ENCODE measurements at regions not wholly inside any gene's neighbourhood (a gene's known extent, or its start where the extent isn't known, plus 50 kb on each side); places are given as distances from the start of the nearest gene placed in this dataset.

DNA sequence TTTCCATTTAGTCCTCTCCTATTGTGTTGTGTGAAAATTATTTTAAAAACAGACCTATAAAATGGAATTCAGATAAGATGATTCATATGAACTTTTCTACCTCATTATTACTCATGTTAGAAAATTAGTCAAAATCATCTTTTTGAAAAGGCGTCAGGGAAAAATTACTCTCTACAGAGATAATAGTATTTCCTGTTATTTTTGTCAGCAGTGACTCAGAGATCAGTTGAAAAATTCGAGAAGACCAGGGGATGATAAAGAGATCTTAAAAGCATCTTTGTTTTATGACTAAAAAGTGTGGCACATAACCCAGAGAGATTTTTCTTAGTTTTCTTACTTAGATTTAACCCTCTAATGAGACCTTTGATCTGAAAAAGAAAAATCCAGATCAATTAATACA lies 157.9 kb upstream of the CARD18 start:
- Mint-ChIP-seq H3K36me3 (ENCODE audit: insufficient read depth) (no peaks in the 10 kb centered on the region), H3K4me3 (no peak overlapping the region), H3K9me3 (no peaks in the 10 kb centered on the region), H3K27me3 (peaks cover 15% of the 10 kb centered on the region), H3K27ac (ENCODE audit: low read depth) (no peak overlapping the region), H3K4me1 (no peaks in the 10 kb centered on the region)
- DNase-seq (ENCODE audit: low spot score in 2 of 2) (no peak), ATAC-seq (replicated peaks; ENCODE audit: extremely low read depth, poor library complexity, severe bottlenecking) (no peak)

DNA sequence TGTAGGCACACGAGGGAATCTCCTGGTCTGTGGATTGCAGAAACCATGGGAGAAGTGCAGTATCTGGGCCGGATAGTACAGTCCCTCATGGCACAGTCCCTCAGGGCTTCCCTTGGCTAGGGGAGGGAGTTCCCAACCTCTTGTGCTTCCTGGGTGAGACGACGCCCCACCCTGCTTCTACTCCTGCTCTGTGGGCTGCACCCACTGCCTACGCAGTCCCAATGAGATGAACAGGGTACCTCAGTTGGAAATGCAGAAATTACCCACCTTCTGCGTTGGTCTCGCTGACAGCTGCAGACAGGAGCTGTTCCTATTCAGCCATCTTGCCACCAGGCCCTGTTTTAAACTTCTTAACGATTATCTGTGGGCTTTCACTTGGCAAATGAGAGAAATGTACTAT lies 157.2 kb upstream of the CARD18 start:
- peaks cover 15% of the 10 kb centered on the region for H3K27me3 Mint-ChIP-seq
- H3K27ac Mint-ChIP-seq (ENCODE audit: low read depth): no peak overlapping the region
- no peak overlapping the region for H3K4me3 Mint-ChIP-seq
- ATAC-seq (replicated peaks; ENCODE audit: extremely low read depth, poor library complexity, severe bottlenecking) (no peak), DNase-seq (ENCODE audit: low spot score in 2 of 2) (no peak)
- no peaks in the 10 kb centered on the region for H3K36me3 Mint-ChIP-seq (ENCODE audit: insufficient read depth)
- no peaks in the 10 kb centered on the region for H3K4me1 Mint-ChIP-seq
- H3K9me3 Mint-ChIP-seq: no peaks in the 10 kb centered on the region

DNA sequence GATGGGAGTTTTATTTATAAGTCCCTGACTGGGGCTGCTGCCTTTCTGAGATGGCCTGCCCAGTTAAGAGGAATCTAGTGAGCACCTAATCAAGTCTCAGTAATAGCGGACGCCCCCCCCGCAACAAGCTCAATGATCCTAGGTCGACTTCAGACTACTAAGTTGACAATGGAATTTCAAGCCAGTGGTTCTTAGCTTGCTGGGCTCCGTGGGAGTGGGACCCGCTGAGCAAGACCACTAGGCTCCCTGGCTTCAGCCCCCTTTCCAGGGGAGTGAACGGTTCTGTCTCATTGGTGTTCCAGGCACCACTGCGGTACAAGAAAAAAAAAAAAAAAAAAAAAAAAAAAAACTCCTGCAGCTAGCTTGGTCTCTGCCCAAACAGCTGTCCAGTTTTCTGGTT lies 156.8 kb upstream of the CARD18 start:
- ATAC-seq (replicated peaks; ENCODE audit: extremely low read depth, poor library complexity, severe bottlenecking) (no peak), DNase-seq (ENCODE audit: low spot score in 2 of 2) (no peak)
- Mint-ChIP-seq H3K4me1 (no peaks in the 10 kb centered on the region), H3K27ac (ENCODE audit: low read depth) (no peak overlapping the region), H3K36me3 (ENCODE audit: insufficient read depth) (no peaks in the 10 kb centered on the region), H3K9me3 (no peaks in the 10 kb centered on the region), H3K4me3 (no peak overlapping the region), H3K27me3 (peaks cover 15% of the 10 kb centered on the region)

DNA sequence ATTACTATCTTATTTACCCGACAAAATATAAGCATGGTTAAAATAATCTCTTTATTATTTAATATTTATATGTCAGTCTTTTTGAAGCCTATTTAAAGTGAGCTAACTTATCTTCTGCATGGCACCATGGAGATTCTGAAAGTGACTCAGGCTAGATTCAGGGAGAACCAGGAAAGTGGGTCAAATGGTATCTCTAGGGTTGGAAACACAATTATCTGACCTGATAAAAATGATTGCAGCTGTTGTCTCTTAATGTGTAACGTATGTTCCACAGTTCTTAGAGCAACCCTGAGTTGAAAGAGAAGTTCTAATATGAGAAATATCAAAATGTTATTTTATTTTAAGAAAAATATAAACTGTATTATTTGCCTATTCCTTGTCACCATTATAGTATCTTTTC lies 143.1 kb upstream of the CARD18 start:
- H3K27ac Mint-ChIP-seq (ENCODE audit: low read depth): no peak overlapping the region

DNA sequence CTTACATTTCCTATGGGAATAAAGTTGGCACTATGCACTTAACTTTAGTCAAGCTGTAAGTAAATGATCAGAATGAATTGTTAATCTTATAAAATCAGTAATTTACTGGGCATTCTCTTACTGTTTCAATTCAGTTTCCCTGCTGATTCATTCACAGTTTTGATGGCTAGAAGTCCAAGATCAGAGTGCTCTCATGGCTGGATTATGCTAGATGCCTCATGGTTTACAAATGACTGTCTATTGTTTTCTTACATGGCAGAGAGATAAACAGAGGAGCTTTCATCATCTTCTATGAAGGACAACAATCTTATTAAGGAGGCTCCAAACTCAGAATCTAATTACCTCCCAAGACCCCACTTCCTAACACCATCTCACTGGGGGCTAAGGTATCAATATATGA lies 135.1 kb upstream of the CARD18 start:
- H3K4me1 Mint-ChIP-seq: no peaks in the 10 kb centered on the region
- H3K36me3 Mint-ChIP-seq (ENCODE audit: insufficient read depth): no peaks in the 10 kb centered on the region
- ATAC-seq (replicated peaks; ENCODE audit: extremely low read depth, poor library complexity, severe bottlenecking): no peak
- no peak overlapping the region for H3K4me3 Mint-ChIP-seq
- no peaks in the 10 kb centered on the region for H3K9me3 Mint-ChIP-seq
- no peak overlapping the region for H3K27ac Mint-ChIP-seq (ENCODE audit: low read depth)
- DNase-seq (ENCODE audit: low spot score in 2 of 2): no peak
- no peaks in the 10 kb centered on the region for H3K27me3 Mint-ChIP-seq

More for the DNA sequence above, 143.1 kb upstream of the CARD18 start:
- DNase-seq (ENCODE audit: low spot score in 2 of 2) (no peak), ATAC-seq (replicated peaks; ENCODE audit: extremely low read depth, poor library complexity, severe bottlenecking) (no peak)
- Mint-ChIP-seq H3K27me3 (peaks cover 44% of the 10 kb centered on the region), H3K4me3 (no peak overlapping the region), H3K4me1 (no peaks in the 10 kb centered on the region), H3K9me3 (no peaks in the 10 kb centered on the region), H3K36me3 (ENCODE audit: insufficient read depth) (no peaks in the 10 kb centered on the region)

GRCh38 chr11:105273660-105274280 lies 134.2 kb upstream of the CARD18 start:
- H3K4me1 Mint-ChIP-seq: no peaks in the 10 kb centered on the region
- H3K9me3 Mint-ChIP-seq: no peaks in the 10 kb centered on the region

DNA sequence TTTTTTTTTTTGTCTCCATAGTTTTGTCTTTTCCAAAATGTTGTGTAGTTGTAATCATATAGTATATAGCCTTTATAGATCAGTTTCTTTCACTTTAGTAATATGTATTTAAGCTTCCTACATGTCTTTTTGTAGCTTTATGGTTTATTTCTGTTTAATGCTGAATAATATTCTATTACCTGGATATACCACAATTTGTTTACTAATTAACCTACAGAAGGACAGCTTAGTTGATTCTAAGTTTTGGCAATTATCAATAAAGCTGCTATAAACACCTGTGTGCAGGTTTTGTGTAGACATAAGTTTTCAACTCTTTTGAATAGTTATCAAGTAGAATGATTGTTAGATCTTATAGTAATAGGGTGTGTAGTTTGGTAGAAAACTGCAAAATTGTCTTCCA lies 130.3 kb upstream of the CARD18 start:
- H3K4me1 Mint-ChIP-seq: no peaks in the 10 kb centered on the region
- no peak overlapping the region for H3K27ac Mint-ChIP-seq (ENCODE audit: low read depth)
- no peak for ATAC-seq (replicated peaks; ENCODE audit: extremely low read depth, poor library complexity, severe bottlenecking)
- H3K36me3 Mint-ChIP-seq (ENCODE audit: insufficient read depth): no peaks in the 10 kb centered on the region
- H3K9me3 Mint-ChIP-seq: no peaks in the 10 kb centered on the region
- no peak for DNase-seq (ENCODE audit: low spot score in 2 of 2)
- H3K4me3 Mint-ChIP-seq: no peak overlapping the region
- H3K27me3 Mint-ChIP-seq: no peaks in the 10 kb centered on the region

More at GRCh38 chr11:105273660-105274280, 134.2 kb upstream of the CARD18 start:
- Mint-ChIP-seq H3K27me3 (no peaks in the 10 kb centered on the region), H3K4me3 (no peak overlapping the region), H3K27ac (ENCODE audit: low read depth) (no peak overlapping the region), H3K36me3 (ENCODE audit: insufficient read depth) (no peaks in the 10 kb centered on the region)
- DNase-seq (ENCODE audit: low spot score in 2 of 2) (no peak), ATAC-seq (replicated peaks; ENCODE audit: extremely low read depth, poor library complexity, severe bottlenecking) (no peak)

- no peaks in the 10 kb centered on the region for H3K4me1 Mint-ChIP-seq
- DNase-seq (ENCODE audit: low spot score in 2 of 2): no peak
- no peak overlapping the region for H3K27ac Mint-ChIP-seq (ENCODE audit: low read depth)
- no peak for ATAC-seq (replicated peaks; ENCODE audit: extremely low read depth, poor library complexity, severe bottlenecking)
- no peaks in the 10 kb centered on the region for H3K9me3 Mint-ChIP-seq
- H3K4me3 Mint-ChIP-seq: no peak overlapping the region
- H3K27me3 Mint-ChIP-seq: no peaks in the 10 kb centered on the region
- H3K36me3 Mint-ChIP-seq (ENCODE audit: insufficient read depth): no peaks in the 10 kb centered on the region
Observed at GRCh38 chr11:105268404-105269062, 129.0 kb upstream of the CARD18 start.

DNA sequence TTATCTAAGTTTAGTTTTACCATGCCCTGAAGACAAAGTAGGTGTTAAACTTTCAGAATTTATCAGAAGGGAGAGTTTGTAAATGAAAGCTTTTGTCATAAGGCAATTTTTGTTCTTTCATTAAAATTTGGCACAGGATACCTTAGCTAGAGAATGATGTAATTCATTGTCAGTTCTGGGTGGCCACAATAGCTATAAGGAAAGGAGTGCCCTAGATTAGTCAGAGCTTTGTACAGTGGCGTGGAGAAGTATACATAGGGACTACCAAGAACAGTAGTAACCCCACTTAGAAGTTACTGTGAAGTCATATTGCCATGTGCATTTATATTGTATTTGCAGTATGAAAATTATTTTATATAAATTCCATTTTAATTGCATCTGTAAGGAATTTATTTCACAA lies 126.3 kb upstream of the CARD18 start:
- Mint-ChIP-seq H3K27me3 (peaks cover 13% of the 10 kb centered on the region), H3K9me3 (no peaks in the 10 kb centered on the region), H3K27ac (ENCODE audit: low read depth) (no peak overlapping the region), H3K36me3 (ENCODE audit: insufficient read depth) (peaks cover 2% of the 10 kb centered on the region), H3K4me3 (no peak overlapping the region), H3K4me1 (no peaks in the 10 kb centered on the region)
- ATAC-seq (replicated peaks; ENCODE audit: extremely low read depth, poor library complexity, severe bottlenecking): no peak
- no peak for DNase-seq (ENCODE audit: low spot score in 2 of 2)

DNA sequence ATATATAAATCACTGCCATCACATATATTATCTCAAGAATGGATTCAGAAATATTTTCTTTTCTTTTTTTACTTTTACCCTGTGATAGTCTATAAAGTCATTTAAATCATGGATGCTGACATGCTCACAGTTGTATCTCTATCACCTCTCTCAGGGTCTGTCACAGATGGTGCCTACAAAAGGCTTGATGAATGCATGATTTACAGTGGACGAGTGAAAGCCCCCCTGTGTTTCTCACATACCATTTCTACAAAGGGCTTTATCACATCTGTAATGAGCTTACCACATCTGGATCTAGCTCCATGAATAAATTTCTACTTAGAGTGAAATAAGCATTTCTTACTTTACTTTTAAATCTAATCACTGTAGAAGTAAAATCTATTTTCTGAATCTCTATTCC lies 121.4 kb upstream of the CARD18 start:
- Mint-ChIP-seq H3K4me1 (no peaks in the 10 kb centered on the region), H3K27me3 (peaks cover 14% of the 10 kb centered on the region), H3K27ac (ENCODE audit: low read depth) (no peak overlapping the region), H3K9me3 (no peaks in the 10 kb centered on the region), H3K36me3 (ENCODE audit: insufficient read depth) (peaks cover 2% of the 10 kb centered on the region), H3K4me3 (no peak overlapping the region)
- ATAC-seq (replicated peaks; ENCODE audit: extremely low read depth, poor library complexity, severe bottlenecking) (no peak), DNase-seq (ENCODE audit: low spot score in 2 of 2) (no peak)

DNA sequence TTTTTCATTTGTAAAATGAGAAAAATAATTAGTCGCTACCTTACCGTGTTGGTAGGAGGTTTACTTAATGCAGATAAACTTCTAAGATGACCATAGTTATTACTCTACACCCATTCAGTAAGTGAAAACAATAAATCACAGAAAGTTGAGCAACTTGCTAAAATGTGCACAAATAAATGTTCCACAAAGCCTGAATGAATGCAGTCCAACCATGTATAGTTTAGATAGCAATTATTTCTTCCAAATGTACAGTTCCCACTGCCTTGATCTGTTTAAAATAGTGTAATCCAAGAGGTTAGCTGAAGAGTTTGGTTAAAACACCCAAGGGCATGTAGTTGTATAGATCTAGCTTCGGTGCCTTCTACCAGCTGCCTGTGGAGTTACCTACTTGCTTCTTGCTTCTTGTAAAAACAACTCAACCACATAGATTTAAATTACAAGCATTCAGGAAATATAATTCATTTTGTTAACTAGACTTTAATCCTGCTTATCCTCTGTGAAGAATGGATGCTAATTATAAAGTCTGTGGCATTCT lies 106.3 kb upstream of the CARD18 start:
- Mint-ChIP-seq H3K36me3 (ENCODE audit: insufficient read depth) (no peaks in the 10 kb centered on the region), H3K27ac (ENCODE audit: low read depth) (no peak overlapping the region), H3K27me3 (no peaks in the 10 kb centered on the region), H3K9me3 (no peaks in the 10 kb centered on the region), H3K4me1 (no peaks in the 10 kb centered on the region), H3K4me3 (no peak overlapping the region)
- no peak for DNase-seq (ENCODE audit: low spot score in 2 of 2)
- ATAC-seq (replicated peaks; ENCODE audit: extremely low read depth, poor library complexity, severe bottlenecking): no peak

- H3K27me3 Mint-ChIP-seq: no peaks in the 10 kb centered on the region
- H3K27ac Mint-ChIP-seq (ENCODE audit: low read depth): no peak overlapping the region
- no peaks in the 10 kb centered on the region for H3K36me3 Mint-ChIP-seq (ENCODE audit: insufficient read depth)
- ATAC-seq (replicated peaks; ENCODE audit: extremely low read depth, poor library complexity, severe bottlenecking) (no peak), DNase-seq (ENCODE audit: low spot score in 2 of 2) (no peak)
- no peak overlapping the region for H3K4me3 Mint-ChIP-seq
- H3K9me3 Mint-ChIP-seq: no peaks in the 10 kb centered on the region
- H3K4me1 Mint-ChIP-seq: no peaks in the 10 kb centered on the region
Observed at GRCh38 chr11:105244160-105244825, 104.7 kb upstream of the CARD18 start.

DNA sequence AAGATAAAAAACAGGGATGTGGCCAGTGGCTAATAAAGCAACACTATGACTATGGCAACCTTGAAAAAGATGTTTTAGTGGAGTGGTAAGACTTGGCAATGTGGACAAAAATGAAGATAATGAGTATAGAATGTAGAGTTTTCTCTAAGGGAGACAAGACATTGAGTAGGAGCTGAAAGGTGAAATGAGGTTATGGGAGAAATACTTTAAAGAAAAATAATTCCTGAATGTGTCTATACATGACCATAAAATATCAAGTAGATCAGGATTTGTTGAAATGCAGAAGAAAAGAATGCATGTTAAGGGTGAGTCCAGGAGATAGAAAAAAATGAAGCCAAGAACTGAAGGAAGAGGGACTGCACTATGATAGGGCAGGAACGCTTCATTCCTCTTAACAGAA lies 101.6 kb upstream of the CARD18 start:
- Mint-ChIP-seq H3K27ac (ENCODE audit: low read depth) (no peak overlapping the region), H3K4me1 (no peaks in the 10 kb centered on the region), H3K36me3 (ENCODE audit: insufficient read depth) (no peaks in the 10 kb centered on the region), H3K27me3 (peaks cover 11% of the 10 kb centered on the region), H3K9me3 (no peaks in the 10 kb centered on the region), H3K4me3 (no peak overlapping the region)
- ATAC-seq (replicated peaks; ENCODE audit: extremely low read depth, poor library complexity, severe bottlenecking) (no peak), DNase-seq (ENCODE audit: low spot score in 2 of 2) (no peak)
